GM19452 (cell line): ENCODE measurements at regions not wholly inside any gene's neighbourhood (a gene's known extent, or its start where the extent isn't known, plus 50 kb on each side); places are given as distances from the start of the nearest gene placed in this dataset.

Experiments
- ATAC-seq: cut with Tn5 transposase; IDR thresholded peaks from one replicate; pipeline ENCODE4 v1.9.1; 2021; ENCODE audit not compliant: unreplicated experiment

DNA sequence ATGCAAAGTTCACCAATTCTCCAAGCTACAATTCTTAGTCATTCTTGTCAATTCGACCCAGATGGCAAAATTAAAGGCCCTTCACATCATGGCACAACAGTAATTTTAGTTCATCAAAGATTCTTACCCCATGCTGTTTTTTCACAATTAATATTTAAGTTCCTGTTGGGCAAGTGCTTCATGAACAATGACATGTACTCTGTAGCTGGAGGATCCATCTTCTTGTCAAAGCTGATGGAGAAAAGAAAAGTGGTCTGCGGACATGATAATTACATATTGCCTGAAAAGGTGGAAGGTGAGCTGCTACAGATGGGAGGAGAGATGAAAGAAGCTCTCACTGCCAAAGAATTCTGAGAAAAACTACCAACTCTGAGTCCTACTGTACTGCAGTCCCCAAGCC is 1370.3 kb upstream of the SLC10A2 start:
- ATAC-seq: no peak

DNA sequence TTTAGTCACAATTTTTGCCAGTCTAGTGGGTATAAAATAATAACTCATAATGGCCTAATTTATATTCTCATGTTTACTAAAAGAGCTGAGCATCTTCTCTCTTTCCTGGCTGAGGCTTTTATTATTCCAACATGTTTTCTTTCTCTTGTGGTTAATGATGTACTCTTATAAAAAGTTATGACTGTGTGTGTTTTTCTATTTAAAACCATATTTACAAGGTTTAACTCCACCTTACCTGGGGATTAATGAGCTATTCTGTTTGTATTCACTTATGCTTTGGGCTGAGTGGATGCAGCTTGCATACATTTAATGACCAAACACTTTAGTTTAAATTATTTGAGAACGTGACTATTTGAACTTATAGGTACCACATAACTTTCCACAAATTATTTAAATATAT is 1365.7 kb upstream of the SLC10A2 start:
- ATAC-seq: no peak

- ATAC-seq: no peak
Measured at GRCh38 chr13:104426435-104426834, 1360.2 kb upstream of the SLC10A2 start.

DNA sequence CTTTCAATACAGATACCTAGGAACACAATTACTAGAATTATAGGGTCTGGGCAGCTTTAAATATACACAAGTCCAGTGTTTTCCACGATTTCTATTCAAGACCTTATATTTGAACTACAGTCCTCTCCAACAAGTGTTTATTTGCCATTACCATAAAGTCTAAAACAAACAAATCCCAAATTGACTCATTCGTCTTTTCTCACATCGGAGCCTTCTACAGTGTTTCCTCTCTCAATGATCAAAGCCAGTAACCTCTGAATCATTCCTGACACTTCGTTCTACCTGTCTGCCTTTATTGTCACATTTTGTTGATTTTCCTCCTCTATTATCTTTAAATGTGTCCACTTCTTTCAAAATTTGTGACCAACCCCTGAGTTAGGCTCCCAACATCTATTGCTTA is 1356.5 kb upstream of the SLC10A2 start:
- no peak for ATAC-seq

DNA sequence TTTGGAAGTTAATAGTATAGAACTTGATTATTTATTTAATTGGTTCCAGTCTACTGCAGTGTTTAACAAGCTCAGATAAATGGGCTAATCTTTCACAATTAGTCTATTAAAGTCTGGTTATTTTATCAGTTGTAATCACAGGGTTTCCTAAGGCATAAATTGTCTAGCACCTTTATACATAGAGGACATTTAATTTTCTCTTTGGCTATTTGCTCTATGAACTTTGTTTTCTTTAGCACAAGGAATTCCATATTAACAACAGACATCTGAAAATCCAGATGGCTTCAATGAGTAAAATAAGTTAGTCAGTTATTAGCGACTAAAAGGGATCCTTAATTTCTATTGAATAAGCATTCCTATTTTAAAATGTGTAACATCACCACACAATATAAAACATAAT is 1350.8 kb upstream of the SLC10A2 start:
- ATAC-seq: no peak

GRCh38 chr13:104414771-104415170 is 1348.6 kb upstream of the SLC10A2 start:
- ATAC-seq: no peak

- ATAC-seq: no peak
Measured at GRCh38 chr13:104414181-104414580, 1348.0 kb upstream of the SLC10A2 start.

GRCh38 chr13:104411141-104411765 is 1345.0 kb upstream of the SLC10A2 start:
- no peak for ATAC-seq

GRCh38 chr13:104408733-104409132 is 1342.5 kb upstream of the SLC10A2 start:
- ATAC-seq: no peak

DNA sequence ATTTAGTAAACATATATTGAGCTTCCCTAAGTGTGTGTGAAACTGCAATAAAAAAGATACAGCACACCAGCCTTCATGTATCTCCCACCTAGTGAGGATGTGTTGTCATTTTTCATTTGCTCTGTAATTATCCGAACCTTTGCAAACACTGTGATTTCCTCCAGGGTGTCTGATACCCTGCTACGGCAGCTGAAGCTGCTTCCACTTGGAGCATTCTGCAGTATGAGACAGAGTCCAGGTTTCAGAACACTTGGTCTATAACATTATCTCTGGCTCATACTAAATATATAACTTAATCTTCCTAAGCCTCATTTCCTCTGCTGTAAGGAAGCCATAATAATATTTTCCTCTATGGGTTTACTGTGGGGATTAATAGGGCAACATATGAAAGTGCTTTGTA is 1338.1 kb upstream of the SLC10A2 start:
- ATAC-seq: no peak

- ATAC-seq: no peak
Measured at GRCh38 chr13:104389691-104390090, 1323.5 kb upstream of the SLC10A2 start.

DNA sequence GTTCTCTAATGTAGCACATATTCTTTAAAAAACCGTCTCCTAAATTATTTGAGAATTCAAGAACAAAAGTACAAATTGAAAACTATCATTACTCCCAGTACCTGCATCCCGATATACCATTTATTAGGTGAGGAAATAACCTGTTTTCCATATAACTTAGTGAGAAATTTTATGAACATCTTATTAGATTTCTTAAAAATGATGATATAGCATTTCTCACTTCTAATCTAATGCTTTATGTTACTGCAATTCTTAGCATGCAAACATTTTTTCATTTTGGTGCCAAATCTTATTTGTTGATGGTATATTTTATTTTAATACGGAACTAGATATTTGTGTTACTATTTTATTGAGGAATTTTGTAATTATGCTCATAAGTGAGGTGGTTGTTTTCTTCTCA is 1321.3 kb upstream of the SLC10A2 start:
- no peak for ATAC-seq

DNA sequence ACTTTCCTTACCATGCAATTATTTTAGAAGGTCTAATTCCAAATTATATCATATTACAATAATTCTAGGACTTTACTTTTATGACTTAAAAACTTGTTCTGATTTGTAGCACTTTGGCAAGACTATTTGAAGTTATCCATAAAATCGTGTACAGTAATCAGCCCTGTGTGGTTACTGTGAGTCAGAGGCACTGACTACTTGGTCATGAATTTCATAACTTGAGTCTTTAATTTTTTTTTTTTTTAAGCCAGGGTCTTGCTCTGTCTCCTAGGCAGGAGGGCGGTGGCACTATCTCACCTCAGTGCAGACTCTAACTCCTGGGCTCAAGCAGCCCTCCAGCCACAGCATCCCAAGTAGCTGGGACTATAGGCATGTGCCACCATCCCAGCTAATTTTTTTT is 1319.2 kb upstream of the SLC10A2 start:
- no peak for ATAC-seq

- no peak for ATAC-seq
Measured at GRCh38 chr13:104382951-104383350, 1316.7 kb upstream of the SLC10A2 start.

GRCh38 chr13:104376588-104376987 is 1310.4 kb upstream of the SLC10A2 start:
- no peak for ATAC-seq

DNA sequence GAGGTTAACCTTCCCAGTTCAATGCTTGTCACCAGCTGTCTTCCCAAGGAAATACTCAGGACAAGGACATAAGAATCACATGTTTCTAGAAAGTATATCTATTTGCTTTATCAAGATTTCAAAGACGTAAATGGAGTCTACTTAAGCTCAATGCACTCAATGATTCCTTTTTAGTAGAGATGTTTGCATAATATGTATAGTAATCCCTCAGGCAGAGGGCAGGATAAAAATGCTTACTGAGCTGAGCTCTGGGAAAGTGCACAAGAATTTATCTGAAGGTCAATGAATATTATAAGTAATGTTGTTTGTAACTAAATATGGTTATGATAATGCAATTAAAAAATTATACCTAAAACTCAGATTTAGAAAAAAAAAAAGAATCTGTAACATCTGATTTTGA is 1309.4 kb upstream of the SLC10A2 start:
- ATAC-seq: no peak

DNA sequence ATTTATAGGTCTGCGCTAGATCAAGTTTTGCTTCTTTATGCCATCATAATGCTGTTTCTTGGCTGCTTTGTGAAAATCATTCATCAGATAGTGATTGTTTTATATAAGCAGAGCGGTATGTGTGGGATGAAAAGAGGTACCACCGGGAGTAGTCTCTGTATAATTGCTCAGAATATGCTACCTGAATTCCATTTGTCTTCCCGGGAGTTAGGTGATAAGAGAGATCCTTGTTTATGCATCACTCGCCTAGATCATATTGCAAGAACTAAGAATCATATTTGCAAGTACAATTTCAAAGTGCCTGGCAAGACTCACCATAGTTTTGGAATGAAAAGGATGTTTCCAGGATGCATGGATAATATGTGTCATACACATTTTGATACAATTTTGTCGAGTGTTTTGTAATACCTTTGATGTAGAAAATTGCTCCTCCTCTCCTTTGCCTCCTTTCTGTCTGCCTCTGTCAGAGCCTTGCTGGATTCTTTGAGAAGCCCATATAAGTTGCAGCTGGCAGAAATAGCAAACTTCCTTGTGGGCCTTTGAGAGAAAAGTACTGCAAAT is 1306.0 kb upstream of the SLC10A2 start:
- no peak for ATAC-seq

DNA sequence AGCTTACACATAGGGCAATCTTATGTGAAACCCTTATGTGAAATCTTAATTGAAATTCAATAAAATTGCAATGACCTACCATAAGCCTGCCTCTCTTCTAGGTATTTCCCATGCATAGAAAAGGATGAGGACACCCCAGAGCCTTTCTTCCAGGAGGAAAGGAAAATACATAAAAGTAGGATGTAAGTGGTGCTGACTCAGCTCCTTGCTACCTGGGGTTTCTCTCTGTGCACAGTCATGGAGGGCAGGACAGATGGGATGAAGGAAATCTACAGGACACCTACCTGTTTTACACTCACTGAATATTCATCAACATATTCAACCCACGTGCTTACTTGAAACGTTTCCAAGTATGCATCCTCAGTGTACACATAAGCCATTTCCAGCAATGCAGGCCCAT is 1299.2 kb upstream of the SLC10A2 start:
- no peak for ATAC-seq

DNA sequence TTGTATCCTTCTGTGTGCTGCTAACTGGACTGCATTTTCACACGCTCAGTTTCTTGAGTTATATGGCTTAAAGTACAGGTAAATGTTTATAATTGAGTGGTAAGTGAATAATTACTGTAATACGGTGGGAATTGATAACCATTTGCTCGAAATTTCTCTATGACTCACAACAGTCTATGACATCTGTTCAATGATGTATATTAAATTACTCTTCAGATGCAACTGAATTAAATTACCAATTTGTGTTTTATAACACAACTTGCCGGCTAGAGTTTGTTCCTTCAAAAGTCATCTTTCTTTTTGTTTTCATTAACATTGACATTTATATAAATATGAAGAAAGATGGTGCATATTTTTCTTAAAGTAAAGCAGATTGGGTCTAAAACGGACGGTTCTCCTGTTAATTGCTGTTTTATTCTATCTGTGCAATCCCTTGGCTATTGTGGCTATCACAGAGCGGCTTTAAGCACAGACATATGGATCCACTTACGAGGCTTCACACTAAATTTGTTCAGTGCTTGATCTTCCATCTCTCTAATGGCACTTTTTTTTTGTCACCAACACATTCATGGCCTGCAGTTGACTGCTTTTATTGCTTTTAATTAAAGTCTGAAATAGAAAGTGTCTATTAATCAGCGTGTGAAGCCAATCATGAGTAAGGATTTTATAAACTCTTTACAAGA is 1291.6 kb upstream of the SLC10A2 start:
- ATAC-seq: no peak

- ATAC-seq: no peak
Measured at GRCh38 chr13:104357174-104357573, 1291.0 kb upstream of the SLC10A2 start.

DNA sequence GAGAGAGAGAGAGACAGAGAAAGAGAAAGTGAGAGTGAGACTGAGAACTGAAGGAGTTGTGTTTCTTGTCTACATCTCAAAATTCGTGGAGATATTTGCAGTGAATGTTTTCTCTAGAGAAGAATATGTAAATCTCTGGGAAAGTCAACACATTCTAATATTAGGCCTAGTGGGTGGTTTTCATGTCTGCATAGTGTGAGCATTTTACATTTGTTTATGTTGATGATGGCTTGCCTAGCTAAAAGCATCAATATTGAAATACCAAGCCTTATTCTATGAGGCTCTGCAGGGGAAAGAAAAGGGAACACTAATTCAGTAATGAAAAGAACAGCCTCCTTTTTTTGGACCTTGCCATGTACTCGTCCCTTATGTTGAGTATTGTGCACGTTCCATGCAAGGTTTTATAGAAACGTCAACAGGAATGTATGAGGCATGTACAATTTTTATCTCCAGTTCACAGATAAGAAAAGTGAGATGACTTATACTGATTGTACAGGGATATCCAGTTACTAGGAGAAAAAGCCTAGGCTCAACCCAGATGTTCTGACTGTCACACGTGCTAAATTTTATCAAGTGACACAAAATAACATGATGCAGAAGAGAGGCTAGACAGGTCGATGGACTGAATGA is 1288.9 kb upstream of the SLC10A2 start:
- no peak for ATAC-seq

DNA sequence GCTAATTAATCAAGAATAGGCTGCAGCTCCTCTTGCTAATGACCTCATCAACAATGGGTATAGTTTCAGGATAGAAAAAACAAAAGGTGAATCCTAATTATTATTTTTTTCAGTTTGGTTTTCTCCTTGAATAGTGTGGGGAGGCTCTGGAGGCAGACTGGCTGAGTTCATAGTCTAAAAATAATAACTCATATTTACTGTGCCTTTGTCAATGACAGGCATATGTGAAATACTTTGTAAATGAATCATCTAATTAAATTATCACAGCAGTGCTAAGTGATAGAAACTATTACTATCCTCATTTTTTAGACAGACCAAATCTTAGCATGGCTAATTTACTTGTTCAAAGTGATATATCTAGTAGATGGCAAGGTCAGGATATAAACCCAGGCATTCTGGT is 1261.0 kb upstream of the SLC10A2 start:
- ATAC-seq: no peak
